Endodermal cell (in vitro differentiated cells): ENCODE measurements at regions not wholly inside any gene's neighbourhood (a gene's known extent, or its start where the extent isn't known, plus 50 kb on each side); places are given as distances from the start of the nearest gene placed in this dataset.

ENCODE experiments used
- DNase-seq: peaks from one replicate; pipeline ENCODE4 v3.0.0-alpha.2; 2017
- H3K27ac ChIP-seq: 2 replicates; pipeline ENCODE4 v1.5.1; 2013; ENCODE audit warnings: mild to moderate bottlenecking, low read depth, low read length, moderate library complexity
- H3K27me3 ChIP-seq: 2 replicates; pipeline ENCODE4 v1.6.1; 2013; ENCODE audit warnings: mild to moderate bottlenecking, low read length, moderate library complexity; ENCODE audit not compliant: insufficient read depth, control insufficient read depth, poor library complexity, severe bottlenecking
- H3K36me3 ChIP-seq: 2 replicates; pipeline ENCODE4 v1.7.0; 2013; ENCODE audit warnings: mild to moderate bottlenecking, low read length, moderate library complexity; ENCODE audit not compliant: control insufficient read depth, insufficient read depth
- H3K4me1 ChIP-seq: one replicate; pipeline ENCODE4 v1.7.0; 2013; ENCODE audit warnings: low read length; ENCODE audit not compliant: control insufficient read depth, insufficient read depth
- H3K4me3 ChIP-seq: 2 replicates; pipeline ENCODE4 v1.5.1; 2013; ENCODE audit warnings: mild to moderate bottlenecking, low read length, moderate library complexity
- H3K9ac ChIP-seq: 2 replicates; pipeline ENCODE4 v1.6.1; 2013; ENCODE audit warnings: mild to moderate bottlenecking, low read length, moderate library complexity; ENCODE audit not compliant: poor library complexity, severe bottlenecking; ENCODE audit errors: extremely low read depth
- H3K9me3 ChIP-seq: 2 replicates; pipeline ENCODE4 v1.6.1; 2013; ENCODE audit warnings: mild to moderate bottlenecking, low read length, moderate library complexity; ENCODE audit not compliant: control insufficient read depth
- H3K27ac Mint-ChIP-seq: 2 replicates; pipeline ENCODE4 v1.8.0; 2020; ENCODE audit warnings: mixed read lengths
- H3K27me3 Mint-ChIP-seq: 2 replicates; pipeline ENCODE4 v1.8.0; 2021; ENCODE audit warnings: mild to moderate bottlenecking, mixed read lengths; ENCODE audit not compliant: insufficient read depth
- H3K36me3 Mint-ChIP-seq: 2 replicates; pipeline ENCODE4 v1.8.0; 2020; ENCODE audit warnings: low read depth, mixed read lengths
- H3K4me1 Mint-ChIP-seq: 2 replicates; pipeline ENCODE4 v1.8.0; 2020; ENCODE audit warnings: mixed read lengths
- H3K4me3 Mint-ChIP-seq: 2 replicates; pipeline ENCODE4 v1.8.0; 2020; ENCODE audit warnings: mild to moderate bottlenecking, moderate library complexity, mixed read lengths
- H3K9me3 Mint-ChIP-seq: 2 replicates; pipeline ENCODE4 v1.8.0; 2020; ENCODE audit warnings: mild to moderate bottlenecking, mixed read lengths
- CTCF ChIP-seq: fragments of 200-600 bp; sonication (generic); conservative IDR thresholded peaks from 2 replicates; pipeline ENCODE4 v1.5.0; 2021; ENCODE audit warnings: antibody characterized with exemption, mild to moderate bottlenecking
- WGBS, 2 experiments: methylation state at CpG; one replicate each; pipeline versions ENCODE4 v1.1.5 to v1.1.7; 2013; ENCODE audit warnings: missing lambda C conversion rate in 2 of 2, mixed read lengths in 1 of 2; ENCODE audit not compliant: insufficient coverage in 1 of 2, insufficient read length in 1 of 2; 5-methylcytosine and 5-hydroxymethylcytosine counted together

- Mint-ChIP-seq H3K27me3 (peaks cover 5% of the 10 kb centered on the region), H3K36me3 (no peaks in the 10 kb centered on the region), H3K4me3 (no peak overlapping the region), H3K27ac (no peak overlapping the region), H3K4me1 (peaks cover 12% of the 10 kb centered on the region), H3K9me3 (peaks cover 18% of the 10 kb centered on the region)
- no peak overlapping the region for H3K27ac ChIP-seq
- H3K36me3 ChIP-seq = no peaks in the 10 kb centered on the region
- H3K9me3 ChIP-seq = no peaks in the 10 kb centered on the region
- DNase-seq = no peak
- 64 to 81% methylated on average over 3 to 4 of the region's 4 CpGs for WGBS, 2 experiments
- H3K4me1 ChIP-seq = no peaks in the 10 kb centered on the region
- TF ChIP-seq CTCF = no peak
- H3K4me3 ChIP-seq = no peak overlapping the region
- H3K9ac ChIP-seq = no peak overlapping the region
- peaks cover 5% of the 10 kb centered on the region for H3K27me3 ChIP-seq
These were observed 124.1 kb downstream of the EN1 start for GRCh38 chr2:118723394-118723793.

GRCh38 chr2:118722976-118723375, 124.5 kb downstream of the EN1 start:
- Histone ChIP-seq H3K27ac (no peak overlapping the region), H3K4me1 (no peaks in the 10 kb centered on the region), H3K36me3 (no peaks in the 10 kb centered on the region), H3K9ac (no peak overlapping the region), H3K27me3 (peaks cover 5% of the 10 kb centered on the region), H3K4me3 (no peak overlapping the region), H3K9me3 (no peaks in the 10 kb centered on the region)
- DNase-seq = no peak
- peaks cover 5% of the 10 kb centered on the region for H3K27me3 Mint-ChIP-seq
- no peak for TF ChIP-seq CTCF
- H3K9me3 Mint-ChIP-seq = peaks cover 13% of the 10 kb centered on the region
- no peak overlapping the region for H3K27ac Mint-ChIP-seq
- no peaks in the 10 kb centered on the region for H3K36me3 Mint-ChIP-seq
- WGBS, 2 experiments = 86 to 87% methylated on average over 1 to 3 of the region's 3 CpGs
- H3K4me1 Mint-ChIP-seq = peaks cover 16% of the 10 kb centered on the region
- H3K4me3 Mint-ChIP-seq = no peak overlapping the region

GRCh38 chr2:118721817-118722551, 125.5 kb downstream of the EN1 start:
- Histone ChIP-seq H3K9me3 (no peaks in the 10 kb centered on the region), H3K4me1 (no peaks in the 10 kb centered on the region), H3K9ac (no peak overlapping the region), H3K4me3 (no peak overlapping the region), H3K27me3 (peaks cover 5% of the 10 kb centered on the region), H3K36me3 (no peaks in the 10 kb centered on the region), H3K27ac (no peak overlapping the region)
- Mint-ChIP-seq H3K36me3 (no peaks in the 10 kb centered on the region), H3K9me3 (peaks cover 3% of the 10 kb centered on the region), H3K4me1 (peaks cover 18% of the 10 kb centered on the region), H3K27me3 (peaks cover 5% of the 10 kb centered on the region), H3K4me3 (no peak overlapping the region), H3K27ac (no peak overlapping the region)
- no peak for TF ChIP-seq CTCF
- WGBS, 2 experiments = 87 to 90% methylated on average over 8 to 11 of the region's 11 CpGs
- no peak for DNase-seq
